HCT116 (cell line): ENCODE measurements at regions not wholly inside any gene's neighbourhood (a gene's known extent, or its start where the extent isn't known, plus 50 kb on each side); places are given as distances from the start of the nearest gene placed in this dataset.

Experiments
- ATAC-seq: fragments of 200-7000 bp; cut with Tn5 transposase; 2 replicates; pipeline ENCODE4 v1.9.1; 2020; ENCODE audit warnings: mild to moderate bottlenecking, moderate library complexity
- BruUV-seq: library from RNA; stranded (reverse); fragments of 400-500 nt; replicated peaks from 2 replicates; lab custom pipeline; 2021; lab: Mats Ljungman, UMichigan
- CTCF ChIA-PET: fragments of 300-600 bp; sonication (Branson Sonifier 250); formaldehyde crosslinking; loops from one replicate; lab custom pipeline; 2021; ENCODE audit warnings: antibody characterized with exemption; lab: Charles Lee
- POLR2A ChIA-PET: fragments of 300-600, 350-600 bp; sonication (Branson Sonifier 250); formaldehyde crosslinking; loops from one replicate; lab custom pipeline; 2021; ENCODE audit warnings: antibody characterized with exemption; lab: Charles Lee
- RAD21 ChIA-PET, 2 experiments: fragments of 300-600 bp; sonication (Branson Sonifier 250); formaldehyde crosslinking; loops; one replicate each; lab custom pipeline; 2023; ENCODE audit warnings: low total read pairs in 2 of 2; ENCODE audit not compliant: uncharacterized antibody in 2 of 2, unreplicated experiment in 2 of 2, low non-redundant PET in 1 of 2; lab: Charles Lee
- DNase-seq: peaks from one replicate; pipeline ENCODE4 v3.0.0-alpha.2; 2010; ENCODE audit warnings: low read depth, low spot score
- H2AFZ ChIP-seq: fragments of 200-600 bp; shearing (Covaris generic), sonication (generic); 2 replicates; pipeline ENCODE4 v1.6.1; 2017; ENCODE audit warnings: low read depth, mixed run types, mixed read lengths, antibody characterized with exemption, low read length; ENCODE audit not compliant: poor library complexity, severe bottlenecking
- H3K27ac ChIP-seq: 2 replicates; pipeline ENCODE4 v1.5.1; 2012; ENCODE audit warnings: low read depth, low read length
- H3K27me3 ChIP-seq: fragments of 200-600 bp; sonication (generic); 2 replicates; pipeline ENCODE4 v1.6.1; 2016; ENCODE audit warnings: mixed run types, low read length, mixed read lengths; ENCODE audit not compliant: insufficient read depth
- H3K36me3 ChIP-seq, 2 experiments: fragments of 200-500 bp in 1 of 2; fragments of 200-600 bp in 1 of 2; sonication (Bioruptor generic) in 1 of 2; sonication (generic) in 1 of 2; 2 replicates each; pipeline versions ENCODE4 v1.5.1 to v1.6.1; 2014 to 2016; ENCODE audit warnings: low read length in 2 of 2, inconsistent platforms in 1 of 2, mixed read lengths in 1 of 2, mixed run types in 1 of 2; ENCODE audit not compliant: insufficient read depth in 2 of 2, control insufficient read depth in 1 of 2
- H3K4me1 ChIP-seq, 2 experiments: fragments of 200-600 bp in 1 of 2; sonication (generic) in 1 of 2; 2 replicates each; pipeline versions ENCODE4 v1.5.1 to v1.6.1; 2012 to 2017; ENCODE audit warnings: low read length in 2 of 2, inconsistent platforms in 1 of 2, mild to moderate bottlenecking in 1 of 2, mixed read lengths in 1 of 2, mixed run types in 1 of 2, moderate library complexity in 1 of 2; ENCODE audit not compliant: insufficient read depth in 2 of 2, control insufficient read depth in 1 of 2
- H3K4me2 ChIP-seq: fragments of 200-600 bp; sonication (generic); 2 replicates; pipeline ENCODE4 v1.6.1; 2017; ENCODE audit warnings: mixed run types, low read length, mixed read lengths
- H3K4me3 ChIP-seq, 2 experiments: fragments of 200-600 bp in 1 of 2; sonication (generic) in 1 of 2; replicated peaks in 1 of 2; 2 replicates each; pipeline ENCODE4 v1.5.1; 2011 to 2016; ENCODE audit warnings: low read length in 2 of 2, control low read depth in 1 of 2, low read depth in 1 of 2, mild to moderate bottlenecking in 1 of 2, mixed read lengths in 1 of 2, mixed run types in 1 of 2
- H3K79me2 ChIP-seq: fragments of 200-600 bp; sonication (generic); 2 replicates; pipeline ENCODE4 v1.6.1; 2017; ENCODE audit warnings: mild to moderate bottlenecking, mixed run types, low read length, moderate library complexity, mixed read lengths; ENCODE audit not compliant: insufficient read depth
- H3K9ac ChIP-seq: fragments of 200-600 bp; sonication (generic); 2 replicates; pipeline ENCODE4 v1.6.1; 2016; ENCODE audit warnings: low read length, mixed read lengths
- H3K9me2 ChIP-seq: fragments of 200-600 bp; sonication (generic), shearing (Covaris generic); 2 replicates; pipeline ENCODE4 v1.6.1; 2017; ENCODE audit warnings: mixed run types, mild to moderate bottlenecking, moderate library complexity; ENCODE audit not compliant: insufficient read depth
- H3K9me3 ChIP-seq, 2 experiments: fragments of 200-500 bp in 1 of 2; fragments of 200-600 bp in 1 of 2; sonication (Bioruptor generic) in 1 of 2; sonication (generic) in 1 of 2; 2 replicates each; pipeline ENCODE4 v1.6.1; 2014 to 2017; ENCODE audit warnings: low read length in 2 of 2, mixed read lengths in 2 of 2, inconsistent platforms in 1 of 2, low read depth in 1 of 2, mild to moderate bottlenecking in 1 of 2, mixed run types in 1 of 2, moderate library complexity in 1 of 2; ENCODE audit not compliant: control insufficient read depth in 1 of 2, insufficient read depth in 1 of 2
- H4K20me1 ChIP-seq: fragments of 200-600 bp; sonication (generic), shearing (Covaris generic); 2 replicates; pipeline ENCODE4 v1.6.1; 2017; ENCODE audit warnings: mixed run types, mild to moderate bottlenecking, moderate library complexity; ENCODE audit not compliant: insufficient read depth
- EGR1 ChIP-seq: IDR thresholded peaks from 2 replicates; pipeline ENCODE4 v1.6.1; 2012; ENCODE audit warnings: low read depth
- ELF1 ChIP-seq: IDR thresholded peaks from 2 replicates; pipeline ENCODE4 v1.6.1; 2012; ENCODE audit warnings: low read depth, borderline replicate concordance
- EZH2 ChIP-seq: fragments of 200-600 bp; sonication (generic); IDR thresholded peaks from 2 replicates; pipeline ENCODE4 v1.6.1; 2017; ENCODE audit warnings: antibody characterized with exemption, mixed run types
- FOSL1 ChIP-seq: IDR thresholded peaks from 2 replicates; pipeline ENCODE4 v1.6.1; 2012; ENCODE audit warnings: low read depth
- JUND ChIP-seq: IDR thresholded peaks from 2 replicates; pipeline ENCODE4 v1.6.1; 2012
- POLR2A ChIP-seq: IDR thresholded peaks from 2 replicates; pipeline ENCODE4 v1.7.0; 2011; ENCODE audit warnings: borderline replicate concordance; ENCODE audit not compliant: insufficient read depth, insufficient read length; ENCODE audit errors: extremely low read depth
- POLR2AphosphoS5 ChIP-seq: IDR thresholded peaks from 2 replicates; pipeline ENCODE4 v1.6.1; 2011; ENCODE audit warnings: mild to moderate bottlenecking, low read depth, low read length, moderate library complexity
- RAD21 ChIP-seq: IDR thresholded peaks from 2 replicates; pipeline ENCODE4 v1.6.1; 2012; ENCODE audit warnings: low read depth, mild to moderate bottlenecking
- SP1 ChIP-seq: IDR thresholded peaks from 2 replicates; pipeline ENCODE4 v1.6.1; 2012; ENCODE audit warnings: low read depth
- SRF ChIP-seq: IDR thresholded peaks from 2 replicates; pipeline ENCODE4 v1.6.1; 2012; ENCODE audit warnings: low read depth
- TCF7L2 ChIP-seq: IDR thresholded peaks from 2 replicates; pipeline ENCODE4 v1.7.0; 2011; ENCODE audit warnings: borderline replicate concordance, inconsistent platforms; ENCODE audit not compliant: insufficient read depth, insufficient read length; ENCODE audit errors: extremely low read depth
- YY1 ChIP-seq: IDR thresholded peaks from 2 replicates; pipeline ENCODE4 v1.6.1; 2011; ENCODE audit warnings: low read length, low read depth, moderate library complexity, mild to moderate bottlenecking; ENCODE audit not compliant: insufficient replicate concordance; ENCODE audit errors: extremely low read depth
- ZFX ChIP-seq: fragments of 450-650 bp; IDR thresholded peaks from 2 replicates; pipeline ENCODE4 v1.6.1; 2017
- ZNF274 ChIP-seq: fragments of 200-500 bp; sonication (Bioruptor generic); IDR thresholded peaks from 2 replicates; pipeline ENCODE4 v1.6.1; 2014; ENCODE audit warnings: mild to moderate bottlenecking, low read depth, low read length, inconsistent platforms
- intact Hi-C: fragments of 100-400 bp; cut with micrococcal nuclease; formaldehyde crosslinking; loops from 2 replicates; pipeline ENCODE4 v1.10.0; 2022
- TF ChIP-seq, protein P1 (sequence below): IDR thresholded peaks from 2 replicates; pipeline ENCODE4 v1.6.1; 2011; ENCODE audit warnings: mild to moderate bottlenecking, low read length, moderate library complexity; ENCODE audit not compliant: insufficient replicate concordance; ENCODE audit errors: extremely low read depth
- TF ChIP-seq, protein P2 (sequence below): IDR thresholded peaks from 2 replicates; pipeline ENCODE4 v1.6.1; 2012; ENCODE audit warnings: low read depth
- TF ChIP-seq, protein P3 (sequence below): IDR thresholded peaks from 2 replicates; pipeline ENCODE4 v1.6.1; 2012

DNA sequence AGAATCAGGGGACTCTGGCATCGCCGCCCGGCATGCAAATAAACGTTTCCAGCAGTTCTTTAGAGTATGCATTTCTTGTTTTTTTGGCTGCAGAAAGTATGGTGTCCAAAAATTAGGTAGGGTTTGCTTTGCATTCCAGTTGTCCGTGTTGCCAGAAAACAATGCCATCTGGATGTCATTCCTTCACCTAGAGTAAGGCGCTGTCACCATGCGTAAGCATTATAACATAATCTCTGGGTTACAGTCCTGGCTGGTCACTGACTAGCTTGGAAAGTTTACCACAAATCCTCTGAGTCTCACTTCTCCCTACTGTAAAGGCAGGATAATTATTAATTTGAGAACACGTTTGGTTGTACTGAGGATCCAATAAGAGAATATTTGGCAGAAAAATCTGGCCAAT lies 457.7 kb downstream of the XYLT1 start:
- Histone ChIP-seq H3K27me3 (no peaks in the 10 kb centered on the region), H3K79me2 (no peaks in the 10 kb centered on the region), H3K9me3 (no peaks in the 10 kb centered on the region), H3K36me3 (no peaks in the 10 kb centered on the region), H4K20me1 (no peaks in the 10 kb centered on the region), H3K4me3 (no peak overlapping the region), H3K9me2 (no peaks in the 10 kb centered on the region), H3K4me2 (no peak overlapping the region), H3K27ac (no peak overlapping the region), H3K9ac (no peak overlapping the region), H3K4me1 (no peaks in the 10 kb centered on the region), H2AFZ (no peak overlapping the region)
- ChIA-PET RAD21 (no interaction called here), CTCF (no interaction called here), POLR2A (no interaction called here)
- no TSS peak for BruUV-seq
- DNase-seq (no peak), ATAC-seq (no peak)
- intact Hi-C loops: no loop called here
- TF ChIP-seq, protein P1, sequence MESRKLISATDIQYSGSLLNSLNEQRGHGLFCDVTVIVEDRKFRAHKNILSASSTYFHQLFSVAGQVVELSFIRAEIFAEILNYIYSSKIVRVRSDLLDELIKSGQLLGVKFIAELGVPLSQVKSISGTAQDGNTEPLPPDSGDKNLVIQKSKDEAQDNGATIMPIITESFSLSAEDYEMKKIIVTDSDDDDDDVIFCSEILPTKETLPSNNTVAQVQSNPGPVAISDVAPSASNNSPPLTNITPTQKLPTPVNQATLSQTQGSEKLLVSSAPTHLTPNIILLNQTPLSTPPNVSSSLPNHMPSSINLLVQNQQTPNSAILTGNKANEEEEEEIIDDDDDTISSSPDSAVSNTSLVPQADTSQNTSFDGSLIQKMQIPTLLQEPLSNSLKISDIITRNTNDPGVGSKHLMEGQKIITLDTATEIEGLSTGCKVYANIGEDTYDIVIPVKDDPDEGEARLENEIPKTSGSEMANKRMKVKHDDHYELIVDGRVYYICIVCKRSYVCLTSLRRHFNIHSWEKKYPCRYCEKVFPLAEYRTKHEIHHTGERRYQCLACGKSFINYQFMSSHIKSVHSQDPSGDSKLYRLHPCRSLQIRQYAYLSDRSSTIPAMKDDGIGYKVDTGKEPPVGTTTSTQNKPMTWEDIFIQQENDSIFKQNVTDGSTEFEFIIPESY: no peak
- TF ChIP-seq ZFX (no peak), TCF7L2 (no peak), EGR1 (no peak), RAD21 (no peak), FOSL1 (no peak), POLR2A (no peak), JUND (no peak), POLR2AphosphoS5 (no peak), ELF1 (no peak), SRF (no peak), EZH2 (no peak), SP1 (no peak), ZNF274 (no peak), YY1 (no peak)
- TF ChIP-seq, protein P2, sequence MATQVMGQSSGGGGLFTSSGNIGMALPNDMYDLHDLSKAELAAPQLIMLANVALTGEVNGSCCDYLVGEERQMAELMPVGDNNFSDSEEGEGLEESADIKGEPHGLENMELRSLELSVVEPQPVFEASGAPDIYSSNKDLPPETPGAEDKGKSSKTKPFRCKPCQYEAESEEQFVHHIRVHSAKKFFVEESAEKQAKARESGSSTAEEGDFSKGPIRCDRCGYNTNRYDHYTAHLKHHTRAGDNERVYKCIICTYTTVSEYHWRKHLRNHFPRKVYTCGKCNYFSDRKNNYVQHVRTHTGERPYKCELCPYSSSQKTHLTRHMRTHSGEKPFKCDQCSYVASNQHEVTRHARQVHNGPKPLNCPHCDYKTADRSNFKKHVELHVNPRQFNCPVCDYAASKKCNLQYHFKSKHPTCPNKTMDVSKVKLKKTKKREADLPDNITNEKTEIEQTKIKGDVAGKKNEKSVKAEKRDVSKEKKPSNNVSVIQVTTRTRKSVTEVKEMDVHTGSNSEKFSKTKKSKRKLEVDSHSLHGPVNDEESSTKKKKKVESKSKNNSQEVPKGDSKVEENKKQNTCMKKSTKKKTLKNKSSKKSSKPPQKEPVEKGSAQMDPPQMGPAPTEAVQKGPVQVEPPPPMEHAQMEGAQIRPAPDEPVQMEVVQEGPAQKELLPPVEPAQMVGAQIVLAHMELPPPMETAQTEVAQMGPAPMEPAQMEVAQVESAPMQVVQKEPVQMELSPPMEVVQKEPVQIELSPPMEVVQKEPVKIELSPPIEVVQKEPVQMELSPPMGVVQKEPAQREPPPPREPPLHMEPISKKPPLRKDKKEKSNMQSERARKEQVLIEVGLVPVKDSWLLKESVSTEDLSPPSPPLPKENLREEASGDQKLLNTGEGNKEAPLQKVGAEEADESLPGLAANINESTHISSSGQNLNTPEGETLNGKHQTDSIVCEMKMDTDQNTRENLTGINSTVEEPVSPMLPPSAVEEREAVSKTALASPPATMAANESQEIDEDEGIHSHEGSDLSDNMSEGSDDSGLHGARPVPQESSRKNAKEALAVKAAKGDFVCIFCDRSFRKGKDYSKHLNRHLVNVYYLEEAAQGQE: no peak
- TF ChIP-seq, protein P3, sequence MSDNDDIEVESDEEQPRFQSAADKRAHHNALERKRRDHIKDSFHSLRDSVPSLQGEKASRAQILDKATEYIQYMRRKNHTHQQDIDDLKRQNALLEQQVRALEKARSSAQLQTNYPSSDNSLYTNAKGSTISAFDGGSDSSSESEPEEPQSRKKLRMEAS: no peak
